ENCODE measurements at regions not wholly inside any gene's neighbourhood (a gene's known extent, or its start where the extent isn't known, plus 50 kb on each side); places are given as distances from the start of the nearest gene placed in this dataset.

DNA sequence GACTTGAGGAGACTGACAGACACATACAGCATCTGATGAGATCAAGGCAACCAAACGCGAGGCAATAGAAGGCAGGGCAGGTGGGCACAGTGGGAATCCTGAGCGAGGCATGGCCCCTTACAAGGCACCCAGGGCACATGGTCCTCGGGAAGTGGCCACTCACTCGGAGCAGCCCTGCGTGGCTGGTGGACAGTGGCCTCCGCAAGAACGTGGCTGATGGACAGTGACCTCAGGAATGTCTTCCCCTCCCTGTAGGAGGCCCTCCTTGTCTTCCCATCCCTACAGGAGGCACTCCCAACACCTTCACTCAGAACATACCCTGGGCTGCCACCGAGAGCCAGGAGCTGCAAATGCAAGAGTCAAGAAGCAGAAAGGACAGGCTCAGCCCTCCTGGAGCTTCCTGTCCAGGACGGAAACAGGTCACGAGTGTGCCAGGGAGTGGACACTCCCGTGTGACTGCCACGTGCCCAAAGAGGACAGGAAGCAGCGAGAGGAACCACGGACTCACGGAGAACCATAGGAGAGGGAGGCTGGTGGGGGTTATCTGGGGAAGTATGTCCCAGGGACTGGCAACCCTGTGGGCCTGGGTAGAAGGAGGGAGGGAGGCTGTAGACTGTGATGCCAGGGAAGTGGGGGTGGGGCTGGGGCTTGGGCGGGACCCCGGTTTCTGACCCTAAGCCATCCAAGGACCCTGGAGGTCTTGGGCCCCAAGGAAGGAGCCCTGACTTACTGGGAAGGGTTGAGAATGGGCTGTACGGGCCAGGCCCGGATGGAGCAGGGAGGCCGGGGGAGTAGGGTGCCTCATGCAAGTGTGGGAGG is 321.9 kb upstream of the IRX4 start:
- no peak for DNase-seq (ENCODE audit: low spot score)

DNA sequence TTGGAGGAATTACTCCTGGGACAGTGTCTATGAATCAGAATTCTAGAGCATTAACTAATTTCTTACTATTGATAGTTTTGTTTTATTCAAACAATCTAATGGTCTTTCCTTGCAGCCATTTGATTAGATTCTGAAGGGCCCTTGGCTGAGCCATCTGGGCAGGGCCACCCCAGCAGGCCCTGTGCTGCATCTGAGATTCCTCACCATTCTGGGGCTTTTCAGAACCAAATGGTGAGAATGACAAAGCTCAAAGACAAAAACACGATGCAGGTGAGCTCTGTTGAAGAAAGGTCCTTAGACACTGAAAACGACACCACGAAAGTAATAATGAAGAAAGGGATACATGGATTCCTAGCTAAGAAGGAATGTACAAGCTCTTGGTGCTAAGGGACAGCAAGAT is 321.0 kb upstream of the IRX4 start:
- no peak for DNase-seq (ENCODE audit: low spot score)

DNA sequence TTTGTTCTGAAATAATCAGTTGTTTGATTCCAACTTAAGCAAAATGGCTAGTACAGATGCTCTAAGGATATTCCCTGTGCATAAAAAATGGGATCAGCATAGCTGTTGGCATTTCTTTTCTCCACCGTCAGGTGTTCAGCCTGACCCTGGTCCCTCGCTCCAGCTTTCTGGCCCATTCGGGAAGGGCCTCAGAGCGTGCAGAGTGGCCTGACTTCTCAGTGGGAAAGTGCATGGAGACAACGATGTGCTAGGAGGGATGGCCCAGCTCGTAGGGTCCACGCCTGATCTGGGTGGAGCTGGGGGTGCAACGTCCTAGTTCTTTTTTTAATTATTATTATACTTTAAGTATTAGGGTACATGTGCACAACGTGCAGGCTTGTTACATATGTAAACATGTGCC is 319.1 kb upstream of the IRX4 start:
- no peak for DNase-seq (ENCODE audit: low spot score)

DNA sequence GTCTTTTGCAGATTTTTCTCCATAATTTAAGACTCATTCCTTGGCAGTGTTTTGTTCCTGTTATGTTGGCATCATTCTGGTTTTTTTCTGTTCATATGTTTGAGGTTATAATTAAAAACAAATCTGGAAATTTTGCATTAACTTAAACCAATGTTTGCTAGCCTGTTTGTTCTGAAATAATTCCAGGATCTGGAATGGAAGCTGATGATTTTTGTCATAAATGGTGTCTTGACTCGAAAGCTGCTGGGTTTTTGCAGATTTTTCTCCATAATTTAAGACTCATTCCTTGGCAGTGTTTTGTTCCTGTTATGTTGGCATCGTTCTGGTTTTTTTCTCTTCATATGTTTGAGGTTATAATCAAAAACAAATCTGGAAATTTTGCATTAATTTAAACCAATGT is 318.7 kb upstream of the IRX4 start:
- DNase-seq (ENCODE audit: low spot score), result no peak

DNA sequence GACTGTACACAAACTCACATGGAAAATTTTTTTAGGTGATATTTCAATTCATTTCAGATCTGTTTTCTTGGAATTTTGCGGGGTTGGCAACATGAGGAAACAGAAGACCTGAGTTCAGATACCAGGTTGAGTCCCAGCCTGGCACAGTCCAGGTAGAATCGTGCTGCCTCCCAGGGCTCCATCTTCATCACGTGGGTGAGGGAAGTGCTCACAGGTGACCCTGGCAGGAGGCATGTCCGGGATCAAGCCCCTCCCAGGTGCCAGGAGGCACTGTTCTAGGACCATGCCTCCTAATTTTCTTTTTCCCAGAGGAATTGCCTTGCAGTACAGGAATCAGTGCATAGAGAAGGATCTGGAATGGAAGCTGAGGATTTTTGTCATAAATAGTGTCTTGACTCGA is 318.3 kb upstream of the IRX4 start:
- no peak for DNase-seq (ENCODE audit: low spot score)

DNA sequence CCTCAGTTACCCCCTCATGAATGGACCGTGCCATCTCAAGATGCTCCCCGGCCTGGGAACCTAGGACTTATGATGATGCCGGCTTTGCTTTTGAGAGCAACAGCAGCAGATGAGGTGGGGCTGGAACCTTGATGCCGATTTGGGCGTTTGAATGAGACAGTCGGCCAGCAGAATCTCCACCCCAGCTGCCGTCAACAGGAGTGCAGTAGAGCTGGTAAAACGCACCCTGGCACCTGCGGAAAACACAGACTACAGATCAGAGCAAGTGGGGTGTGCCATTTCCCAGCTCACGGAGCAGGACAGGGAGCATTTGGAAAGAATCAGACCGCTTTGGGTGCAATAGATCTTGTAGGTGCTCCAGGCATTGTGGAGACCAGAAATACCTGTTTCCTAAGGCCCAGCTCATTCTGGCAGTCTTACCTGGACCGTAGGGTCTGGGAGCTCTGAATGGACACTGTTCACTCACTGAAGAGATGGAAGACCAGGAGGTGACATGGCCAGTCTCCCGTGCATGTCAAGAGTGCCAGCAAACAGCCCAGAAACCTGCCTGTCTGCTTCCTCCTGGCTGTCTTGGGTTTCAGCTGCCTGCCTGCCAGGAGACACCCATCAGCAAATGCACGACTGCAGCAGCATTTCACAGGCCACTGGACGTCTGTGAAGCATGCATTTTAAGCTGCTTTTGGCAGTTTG is 317.7 kb upstream of the IRX4 start:
- no peak for DNase-seq (ENCODE audit: low spot score)

DNA sequence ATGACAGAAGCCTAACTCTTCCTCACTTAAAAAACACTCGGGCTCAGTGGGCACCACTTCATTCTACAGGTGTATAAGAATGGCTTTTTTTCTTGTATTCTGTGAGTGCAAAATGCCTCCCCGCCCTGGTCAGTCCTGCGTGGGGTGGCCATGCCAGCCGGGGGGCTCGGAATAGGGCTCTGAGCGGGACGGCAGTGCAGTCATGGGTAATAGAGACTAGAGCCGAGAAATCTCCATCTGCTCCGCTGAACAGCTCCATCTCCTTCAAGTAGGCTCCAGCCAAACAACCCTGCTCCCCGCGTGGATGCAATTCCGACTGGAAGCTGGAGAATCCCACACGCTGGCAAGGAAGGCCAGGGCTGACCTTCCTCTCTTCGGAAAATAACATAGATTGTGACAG is 317.0 kb upstream of the IRX4 start:
- DNase-seq (ENCODE audit: low spot score), result no peak

DNA sequence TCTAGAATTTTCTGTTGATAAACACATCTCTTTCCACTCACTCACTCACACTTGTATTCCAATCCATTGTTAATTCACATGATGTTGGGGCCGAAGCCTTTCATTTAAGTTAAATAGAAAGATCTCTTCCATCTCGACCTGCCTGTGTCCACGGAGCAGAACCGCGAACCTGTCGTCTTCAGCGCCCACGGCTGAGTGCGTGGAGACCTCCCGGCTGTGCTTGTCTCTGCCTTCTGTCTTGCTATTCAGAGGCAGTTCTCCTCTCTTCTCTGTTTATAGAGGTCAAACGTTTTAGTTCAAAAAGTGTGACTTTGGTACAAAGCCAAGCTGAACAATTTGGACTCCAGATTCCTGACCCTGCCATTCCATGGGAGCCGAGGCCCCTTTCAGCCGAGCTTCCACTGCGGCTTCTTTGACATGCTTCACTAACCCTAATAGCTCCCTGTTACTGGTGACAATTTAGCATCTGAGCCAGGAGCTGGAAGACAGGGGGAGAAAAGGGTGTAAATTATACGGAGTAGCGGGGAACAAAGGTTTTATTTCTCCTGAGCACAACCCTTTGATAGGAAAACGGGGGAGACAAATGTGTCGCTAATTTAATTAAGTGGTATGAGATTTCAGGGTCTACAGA is 314.4 kb upstream of the IRX4 start:
- no peak for DNase-seq (ENCODE audit: low spot score)

DNA sequence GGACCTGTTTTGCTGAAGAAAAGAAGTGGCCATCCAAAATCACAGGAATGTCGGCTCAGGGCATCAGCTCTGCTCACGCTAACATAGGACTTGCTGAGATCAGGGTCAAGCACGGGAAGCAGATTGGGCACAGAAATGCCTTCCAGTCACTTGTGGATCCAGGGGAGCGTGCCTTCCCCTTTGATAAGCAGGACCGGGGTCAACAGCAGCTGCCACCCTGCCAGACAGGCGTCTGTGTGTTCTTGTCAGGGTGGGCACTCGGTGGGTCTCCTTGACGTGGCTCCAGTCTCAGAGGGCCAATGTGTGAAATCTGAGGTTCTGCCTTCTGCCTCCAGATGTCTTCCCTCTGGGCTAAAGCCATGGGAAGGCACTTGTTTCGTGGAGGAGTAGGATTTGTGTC is 313.7 kb upstream of the IRX4 start:
- no peak for DNase-seq (ENCODE audit: low spot score)

DNA sequence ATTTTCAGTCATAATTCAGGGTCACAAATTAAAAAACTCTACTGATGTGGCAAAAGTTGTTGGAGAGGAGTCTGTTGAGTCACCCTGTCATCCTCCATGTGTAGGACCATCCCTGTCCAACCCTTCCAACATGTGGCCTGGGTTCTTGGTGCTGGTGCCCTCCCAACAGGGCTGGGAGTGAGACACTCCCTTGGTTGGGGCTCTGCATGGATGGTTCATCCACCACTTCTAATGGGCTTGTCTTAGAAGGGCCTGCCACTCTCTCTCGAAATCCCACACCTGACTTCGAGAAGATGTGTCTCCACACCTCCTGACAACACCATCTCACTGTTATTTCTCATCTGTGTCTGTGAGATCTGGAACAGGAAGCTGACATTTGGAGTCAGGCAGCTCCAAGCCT is 312.2 kb upstream of the IRX4 start:
- no peak for DNase-seq (ENCODE audit: low spot score)

DNA sequence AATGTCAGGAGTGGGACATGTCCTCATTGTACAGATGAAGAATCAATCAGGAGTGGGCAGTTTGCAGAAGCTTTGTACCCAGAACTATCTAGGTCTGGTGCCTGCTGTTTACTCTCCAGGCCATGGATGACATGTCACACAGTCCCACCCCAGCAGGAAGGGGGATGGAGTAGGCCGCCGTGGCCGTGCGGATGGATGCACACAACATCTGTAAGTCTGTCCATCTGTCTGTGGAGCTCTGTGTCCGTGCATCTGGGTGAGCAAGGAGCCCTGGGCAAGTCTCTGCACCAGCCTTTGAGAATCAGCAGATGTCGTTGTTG is 311.5 kb upstream of the IRX4 start:
- no peak for DNase-seq (ENCODE audit: low spot score)

DNA sequence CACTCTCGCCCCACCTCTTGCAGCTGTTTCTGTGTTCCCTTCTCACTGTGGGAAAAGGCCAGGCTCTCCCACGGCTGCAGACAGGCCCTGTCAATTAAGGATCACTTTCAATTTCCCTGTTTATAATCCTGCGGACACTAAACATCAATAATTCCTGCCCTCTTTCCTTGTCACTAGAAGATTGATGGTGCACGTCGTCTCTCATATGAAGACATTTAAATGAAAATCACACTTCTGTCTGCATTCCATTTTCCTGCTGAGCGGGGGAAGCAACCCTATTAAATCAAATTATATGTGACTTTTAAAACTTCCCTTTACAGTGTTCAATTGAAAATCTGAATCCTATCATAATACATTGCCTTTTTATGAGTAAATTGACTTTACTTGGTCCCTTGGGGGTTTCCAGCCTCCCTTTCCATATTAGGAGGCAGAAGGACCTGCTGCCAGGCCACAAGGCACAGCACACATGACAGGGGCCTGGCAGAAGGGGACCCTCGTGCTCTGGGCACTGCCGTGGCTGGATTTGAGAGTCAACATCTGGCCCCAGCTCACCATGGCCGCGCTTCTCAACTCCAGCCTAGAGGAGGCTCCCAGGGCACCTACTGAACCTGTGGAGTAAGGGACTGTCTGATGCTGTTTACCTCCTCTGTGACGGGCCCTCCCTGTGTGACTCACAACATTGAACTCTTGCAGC is 311.0 kb upstream of the IRX4 start:
- no peak for DNase-seq (ENCODE audit: low spot score)

DNA sequence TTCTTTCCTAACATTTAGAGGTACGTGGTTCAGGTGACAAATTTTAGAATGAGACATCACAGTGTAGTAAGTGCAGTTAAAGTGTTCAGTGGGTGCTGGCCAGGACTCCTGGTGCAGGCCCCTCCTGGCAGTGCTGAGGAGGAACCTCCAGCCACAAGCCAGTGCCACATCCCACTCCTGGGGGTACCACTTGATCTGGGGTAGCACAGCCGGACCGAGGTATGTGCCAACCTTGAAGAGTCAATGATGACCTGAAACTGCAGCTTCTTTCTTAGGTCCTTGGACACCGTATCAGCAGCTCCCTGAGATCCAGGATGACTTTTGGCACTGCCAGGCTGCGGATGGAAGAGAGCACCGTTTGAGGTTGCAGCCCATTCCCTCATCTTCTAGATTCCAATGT is 310.4 kb upstream of the IRX4 start:
- DNase-seq (ENCODE audit: low spot score), result no peak

DNA sequence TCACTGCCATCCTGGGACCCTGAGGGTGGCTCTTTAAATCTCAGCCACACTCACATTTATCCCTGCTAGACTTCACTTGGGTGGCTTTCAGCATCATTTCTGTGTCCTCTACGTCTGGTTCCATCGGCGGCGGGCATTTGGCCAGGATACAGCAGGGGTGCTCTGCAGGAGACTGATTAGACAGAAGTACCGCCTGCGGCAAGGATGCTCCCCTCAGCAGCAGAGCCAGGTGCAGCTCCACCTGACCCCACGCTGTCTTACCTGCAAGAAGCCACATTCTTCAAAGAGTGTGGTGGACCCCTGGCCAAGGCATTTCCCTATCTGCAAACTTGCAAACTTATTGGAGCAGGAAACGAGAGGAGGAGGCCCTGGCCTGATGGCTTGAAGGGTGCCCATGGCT is 309.8 kb upstream of the IRX4 start:
- no peak for DNase-seq (ENCODE audit: low spot score)

DNA sequence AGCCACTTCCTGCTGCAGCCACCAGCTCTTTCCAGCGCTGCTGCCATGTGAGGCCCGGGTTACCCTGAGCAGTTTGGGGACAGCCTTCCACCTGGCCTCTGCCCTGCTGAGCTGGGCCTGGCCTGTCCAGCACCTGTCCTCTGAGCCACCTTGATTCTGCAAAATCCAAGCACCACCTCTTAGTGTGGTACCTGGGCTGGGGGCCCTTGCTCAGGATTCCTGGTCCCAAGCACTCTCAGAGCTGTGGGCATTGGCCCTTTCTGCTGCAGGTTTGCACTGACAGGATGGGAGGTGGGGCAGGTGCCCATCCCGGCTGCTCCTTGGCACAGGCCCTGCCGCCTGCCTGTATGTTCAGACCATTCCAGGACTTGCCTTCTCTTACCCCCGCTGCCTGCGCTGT is 309.2 kb upstream of the IRX4 start:
- no peak for DNase-seq (ENCODE audit: low spot score)

DNA sequence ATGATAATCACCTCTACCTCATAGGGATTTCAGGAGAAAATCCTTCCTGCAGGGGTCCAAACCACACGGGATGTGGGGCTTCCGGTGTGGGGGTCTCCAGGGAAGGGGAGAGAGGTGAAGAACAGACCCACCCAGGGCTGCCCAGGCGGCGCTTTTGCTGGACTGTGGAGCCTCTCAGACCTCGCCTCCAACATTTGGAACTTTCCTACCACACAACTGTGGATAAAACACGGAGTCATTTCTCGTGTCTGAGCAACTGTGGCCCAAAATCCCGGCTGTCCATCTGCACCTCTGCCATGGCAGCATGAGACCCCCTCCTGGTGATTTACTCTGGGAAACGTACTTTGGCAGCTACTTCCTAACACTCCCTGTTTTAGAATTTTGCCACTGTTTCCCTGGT is 307.8 kb upstream of the IRX4 start:
- DNase-seq (ENCODE audit: low spot score), result no peak

DNA sequence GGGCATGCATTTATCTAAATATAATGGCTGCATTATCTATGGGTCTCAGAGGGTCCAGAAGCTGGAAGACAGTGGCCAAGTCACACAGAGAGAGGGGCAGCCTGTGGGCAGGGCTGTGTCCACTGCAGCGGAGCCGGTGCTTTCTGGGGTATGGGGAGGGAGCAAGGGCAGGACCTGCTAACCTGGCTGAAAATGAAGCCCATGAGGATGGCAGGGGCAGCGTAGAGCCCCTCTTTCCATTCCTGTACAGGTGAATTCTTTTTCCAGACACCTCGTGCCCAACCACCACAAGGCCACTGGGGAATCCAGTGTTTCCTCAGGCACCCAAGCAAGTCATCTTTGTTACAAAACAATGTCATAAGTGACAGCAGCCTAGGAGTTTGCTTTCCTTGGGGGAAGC is 305.9 kb upstream of the IRX4 start:
- no peak for DNase-seq (ENCODE audit: low spot score)

DNA sequence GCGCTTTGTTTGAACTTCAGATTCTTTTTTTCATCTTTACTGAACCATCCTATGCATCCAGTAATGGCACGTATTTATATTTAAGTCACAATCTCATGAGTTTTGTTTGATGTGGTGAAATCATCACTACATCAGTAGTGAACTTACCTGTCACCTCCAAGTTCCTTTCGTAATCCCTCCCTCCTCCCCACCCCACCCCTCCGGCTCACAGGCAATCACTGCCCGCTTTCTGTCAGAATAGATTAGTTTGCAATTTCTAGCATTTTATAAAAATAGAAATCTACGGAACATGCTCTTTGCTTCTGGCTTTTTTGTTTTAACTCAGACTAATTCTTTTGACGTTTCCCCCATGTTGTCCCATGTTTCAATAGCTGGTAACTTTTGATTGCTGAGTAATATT is 305.4 kb upstream of the IRX4 start:
- DNase-seq (ENCODE audit: low spot score), result no peak

DNA sequence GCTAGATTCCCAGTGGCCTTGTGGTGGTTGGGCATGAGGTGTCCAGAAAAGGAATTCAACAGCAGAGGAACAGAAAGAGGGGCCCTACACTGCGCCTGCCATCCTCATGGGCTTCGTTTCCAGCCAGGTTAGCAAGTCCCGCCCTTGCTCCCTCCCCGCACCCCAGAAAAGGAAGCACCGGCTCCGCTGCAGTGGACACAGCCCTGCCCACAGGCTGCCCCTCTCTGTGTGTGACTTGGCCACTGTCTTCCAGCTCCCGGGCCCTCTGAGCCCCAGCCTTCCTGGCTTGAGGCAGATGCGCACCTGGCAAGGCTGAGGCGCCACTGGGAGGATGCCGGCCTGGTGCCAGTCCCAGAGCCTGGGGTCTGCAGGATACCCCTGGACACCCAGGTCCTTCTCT is 305.0 kb upstream of the IRX4 start:
- no peak for DNase-seq (ENCODE audit: low spot score)

DNA sequence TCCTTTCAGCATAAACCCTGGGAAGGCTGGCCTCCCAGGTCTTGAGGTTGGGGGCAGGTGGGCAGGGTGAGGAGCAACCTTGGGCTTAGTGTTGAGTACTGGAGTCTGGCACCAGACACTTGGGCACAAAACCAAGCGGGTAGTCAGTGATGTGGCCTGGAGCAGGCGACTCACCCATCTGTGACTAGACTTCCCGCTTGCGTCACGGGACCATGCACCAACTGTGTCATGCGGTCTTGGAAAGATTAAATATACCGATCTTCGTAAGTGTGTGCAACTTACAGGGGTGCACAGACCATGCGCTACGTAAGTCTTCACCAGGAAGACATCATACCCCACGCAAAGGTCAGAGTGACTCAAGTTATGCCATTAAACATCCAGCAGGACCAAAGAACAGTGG is 304.4 kb upstream of the IRX4 start:
- DNase-seq (ENCODE audit: low spot score), result no peak

DNA sequence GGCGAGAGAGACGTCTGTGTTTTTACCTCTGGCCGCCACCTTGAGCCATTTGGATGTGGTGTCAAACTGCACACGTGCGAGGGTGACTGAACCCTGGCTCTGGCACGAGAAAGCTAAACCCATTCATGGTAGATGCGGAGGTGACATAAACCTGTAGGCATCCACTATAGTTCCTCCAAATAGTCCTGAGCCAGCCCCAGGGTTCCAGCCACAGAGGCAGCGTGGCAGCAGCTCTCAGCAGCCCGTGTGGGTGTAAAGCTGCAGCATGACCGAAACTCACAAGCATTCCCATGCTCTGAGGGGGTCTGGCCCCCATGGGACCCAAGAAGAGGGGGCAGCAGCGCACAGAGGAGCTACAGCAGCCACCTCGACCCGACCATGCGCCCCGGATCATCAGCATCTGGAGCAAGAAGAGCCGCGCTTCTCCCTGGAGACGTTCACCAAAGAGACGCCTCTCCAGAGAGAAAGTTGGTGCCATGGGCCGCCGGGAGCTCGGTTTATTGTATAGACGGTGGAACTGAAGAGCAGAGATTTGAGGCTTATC is 303.8 kb upstream of the IRX4 start:
- no peak for DNase-seq (ENCODE audit: low spot score)

DNA sequence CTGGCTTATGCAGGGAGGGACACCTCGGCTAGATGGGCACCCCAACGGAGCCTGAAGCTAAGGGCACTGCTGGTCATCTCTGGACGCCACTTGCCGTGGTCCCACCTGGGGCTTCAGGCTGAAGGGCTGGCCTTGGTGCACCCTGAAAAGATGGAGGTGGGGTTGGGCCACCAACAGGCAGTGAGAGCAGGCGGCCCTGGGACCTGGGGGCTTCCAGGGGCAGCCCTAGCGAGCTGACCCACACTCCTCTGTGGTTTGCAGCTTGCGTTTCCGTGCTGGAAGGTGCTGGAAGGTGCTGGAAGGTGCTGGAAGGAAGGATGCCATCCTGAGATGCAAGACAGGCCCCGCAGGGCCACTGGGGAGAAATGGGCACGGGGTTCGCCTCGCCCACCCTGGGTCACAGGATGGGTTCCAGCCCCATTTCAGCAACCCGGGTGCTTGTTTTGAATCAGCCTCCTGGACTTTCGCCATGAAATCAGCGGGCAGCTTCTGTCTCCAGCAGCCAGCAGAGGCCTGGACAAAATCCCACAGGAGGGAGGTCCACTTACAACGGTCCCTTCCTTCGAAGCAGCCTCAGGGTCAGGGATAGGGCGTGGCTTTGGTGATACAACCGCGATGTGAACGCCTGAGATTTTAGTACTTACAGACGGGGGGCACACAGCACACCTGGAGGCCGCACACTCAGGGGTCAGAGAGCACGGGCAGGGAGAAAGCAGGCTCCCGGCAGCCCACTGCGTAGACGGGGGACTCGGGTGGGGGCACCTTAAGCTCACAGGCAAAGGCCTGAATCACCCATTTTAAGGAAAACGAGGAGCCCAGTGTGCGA is 303.1 kb upstream of the IRX4 start:
- no peak for DNase-seq (ENCODE audit: low spot score)

All from hematopoietic multipotent progenitor cell treated with erythropoietin and hydrocortisone succinate and interleukin-3 and kit ligand, for 15 days (in vitro differentiated cells).